ENCODE measurements at regions not wholly inside any gene's neighbourhood (a gene's known extent, or its start where the extent isn't known, plus 50 kb on each side); places are given as distances from the start of the nearest gene placed in this dataset.

GRCh38 chr14:51307551-51307950 is 67.5 kb downstream of the TMX1 start:
- DNase-seq (ENCODE audit: low spot score) (no peak), ATAC-seq (ENCODE audit: low FRiP score) (no peak)
- TF ChIP-seq CTCF (IDR thresholded peaks at IDR 0.05) = no peak

GRCh38 chr14:51308866-51309265 is 68.8 kb downstream of the TMX1 start:
- ATAC-seq (ENCODE audit: low FRiP score) (no peak), DNase-seq (ENCODE audit: low spot score) (no peak)

GRCh38 chr14:51310505-51310944 is 70.5 kb downstream of the TMX1 start:
- TF ChIP-seq CTCF (IDR thresholded peaks at IDR 0.05) = no peak
- DNase-seq (ENCODE audit: low spot score) = no peak
- no peak for ATAC-seq (ENCODE audit: low FRiP score)

More at GRCh38 chr14:51308866-51309265, 68.8 kb downstream of the TMX1 start:
- no peak for TF ChIP-seq CTCF (IDR thresholded peaks at IDR 0.05)

GRCh38 chr14:51314321-51315015 is 74.4 kb downstream of the TMX1 start:
- ATAC-seq (ENCODE audit: low FRiP score) (no peak), DNase-seq (ENCODE audit: low spot score) (no peak)
- no peak for TF ChIP-seq CTCF (IDR thresholded peaks at IDR 0.05)

GRCh38 chr14:51317373-51317772 is 77.3 kb downstream of the TMX1 start:
- no peak for TF ChIP-seq CTCF (IDR thresholded peaks at IDR 0.05)
- ATAC-seq (ENCODE audit: low FRiP score) = no peak
- no peak for DNase-seq (ENCODE audit: low spot score)

GRCh38 chr14:51318813-51319597 is 79.0 kb downstream of the TMX1 start:
- no peak for ATAC-seq (ENCODE audit: low FRiP score)
- DNase-seq (ENCODE audit: low spot score) = no peak
- TF ChIP-seq CTCF (IDR thresholded peaks at IDR 0.05) = no peak

Data from omental fat pad (tissue), 3 donors.